WI38 (cell line): ENCODE measurements at regions not wholly inside any gene's neighbourhood (a gene's known extent, or its start where the extent isn't known, plus 50 kb on each side); places are given as distances from the start of the nearest gene placed in this dataset.
A peak's percentile ranks its signal among the peaks of the same experiment; 100 is the strongest.

Experiments
- H3K4me3 ChIP-seq: 2 replicates; pipeline ENCODE4 v1.5.1; 2011; ENCODE audit warnings: low read depth, mild to moderate bottlenecking, control low read depth, low read length
- CTCF ChIP-seq: IDR thresholded peaks from 2 replicates; pipeline ENCODE4 v1.5.1; 2012; ENCODE audit warnings: low read depth, mild to moderate bottlenecking, control low read depth, low read length

- no peak overlapping the region for H3K4me3 ChIP-seq
Measured at GRCh38 chr5:106875591-106876297, 795.0 kb downstream of the EFNA5 start.

GRCh38 chr5:106874974-106875373 is 795.8 kb downstream of the EFNA5 start:
- no peak overlapping the region for H3K4me3 ChIP-seq
- TF ChIP-seq CTCF, result no peak

More at GRCh38 chr5:106875591-106876297, 795.0 kb downstream of the EFNA5 start:
- TF ChIP-seq CTCF, result peak; percentile 23; the same call in 1 of the 2 replicates

- no peak for TF ChIP-seq CTCF
- H3K4me3 ChIP-seq, result no peak overlapping the region
Measured at GRCh38 chr5:106874531-106874930, 796.2 kb downstream of the EFNA5 start.

- no peak overlapping the region for H3K4me3 ChIP-seq
- TF ChIP-seq CTCF, result no peak
Measured at GRCh38 chr5:106873568-106873967, 797.2 kb downstream of the EFNA5 start.

- no peak for TF ChIP-seq CTCF
Measured at GRCh38 chr5:106865279-106865678, 805.5 kb downstream of the EFNA5 start.

GRCh38 chr5:106862450-106863193 is 808.1 kb downstream of the EFNA5 start:
- H3K4me3 ChIP-seq, result no peak overlapping the region

More at GRCh38 chr5:106865279-106865678, 805.5 kb downstream of the EFNA5 start:
- no peak overlapping the region for H3K4me3 ChIP-seq

More at GRCh38 chr5:106862450-106863193, 808.1 kb downstream of the EFNA5 start:
- TF ChIP-seq CTCF, result no peak
